G401.6 (cell line): ENCODE measurements at regions not wholly inside any gene's neighbourhood (a gene's known extent, or its start where the extent isn't known, plus 50 kb on each side); places are given as distances from the start of the nearest gene placed in this dataset.

Experiments used
- FAIRE-seq: peaks from 2 replicates; lab custom pipeline; 2012; peaks lifted over from hg19 to GRCh38; lab: Jason Lieb, UNC

- no peak for FAIRE-seq
Measured at GRCh38 chr2:16409849-16410248, 255.8 kb downstream of the CYRIA start.

GRCh38 chr2:16409006-16409390 lies 256.6 kb downstream of the CYRIA start:
- no peak for FAIRE-seq

- no peak for FAIRE-seq
Measured at GRCh38 chr2:16408331-16409005, 257.2 kb downstream of the CYRIA start.

- no peak for FAIRE-seq
Measured at GRCh38 chr2:16407358-16407757, 258.3 kb downstream of the CYRIA start.

- FAIRE-seq, result no peak
Measured at GRCh38 chr2:16406496-16407289, 258.9 kb downstream of the CYRIA start.

- FAIRE-seq, result no peak
Measured at GRCh38 chr2:16405551-16405950, 260.1 kb downstream of the CYRIA start.

GRCh38 chr2:16404551-16405300 lies 260.9 kb downstream of the CYRIA start:
- FAIRE-seq, result no peak

- FAIRE-seq, result no peak
Measured at GRCh38 chr2:16404146-16404545, 261.5 kb downstream of the CYRIA start.

- FAIRE-seq, result no peak
Measured at GRCh38 chr2:16402891-16403290, 262.7 kb downstream of the CYRIA start.

- no peak for FAIRE-seq
Measured at GRCh38 chr2:16401761-16402300, 263.8 kb downstream of the CYRIA start.

- no peak for FAIRE-seq
Measured at GRCh38 chr2:16400127-16400623, 265.5 kb downstream of the CYRIA start.

GRCh38 chr2:16398486-16399043 lies 267.1 kb downstream of the CYRIA start:
- no peak for FAIRE-seq

- no peak for FAIRE-seq
Measured at GRCh38 chr2:16397681-16398475, 267.8 kb downstream of the CYRIA start.

GRCh38 chr2:16396986-16397385 lies 268.6 kb downstream of the CYRIA start:
- FAIRE-seq, result no peak

GRCh38 chr2:16396171-16396570 lies 269.5 kb downstream of the CYRIA start:
- FAIRE-seq, result no peak

GRCh38 chr2:16395601-16396000 lies 270.0 kb downstream of the CYRIA start:
- FAIRE-seq, result no peak

GRCh38 chr2:16394986-16395550 lies 270.6 kb downstream of the CYRIA start:
- FAIRE-seq, result no peak

- FAIRE-seq, result no peak
Measured at GRCh38 chr2:16394072-16394985, 271.3 kb downstream of the CYRIA start.

- no peak for FAIRE-seq
Measured at GRCh38 chr2:16393500-16394071, 272.0 kb downstream of the CYRIA start.
